HepG2 (cell line): ENCODE measurements at regions not wholly inside any gene's neighbourhood (a gene's known extent, or its start where the extent isn't known, plus 50 kb on each side); places are given as distances from the start of the nearest gene placed in this dataset.

ENCODE experiments used
- ATAC-seq: fragments of 200-7000 bp; cut with Tn5 transposase; 3 replicates; pipeline ENCODE4 v1.9.1; 2020; ENCODE audit warnings: mild to moderate bottlenecking, moderate library complexity
- BruUV-seq: library from RNA; stranded (reverse); fragments of 400-500 nt; replicated peaks from 2 replicates; lab custom pipeline; 2021; lab: Mats Ljungman, UMichigan
- CTCF ChIA-PET: fragments of 300-600 bp; formaldehyde crosslinking; extraction: SDS; loops from one replicate; lab custom pipeline; 2021; ENCODE audit warnings: low total read pairs, inconsistent platforms, low intra/inter-chr PET ratio; lab: Yijun Ruan, JAX
- POLR2A ChIA-PET: fragments of 350-600 bp; sonication (Branson Sonifier 250); formaldehyde crosslinking; loops from one replicate; lab custom pipeline; 2020; ENCODE audit warnings: antibody characterized with exemption, inconsistent platforms; lab: Yijun Ruan, JAX
- DNase-seq: peaks from one replicate; pipeline ENCODE4 v3.0.0-alpha.2; 2015; ENCODE audit warnings: low spot score
- FAIRE-seq: peaks from 3 replicates; lab custom pipeline; 2011; peaks lifted over from hg19 to GRCh38; lab: Jason Lieb, UNC
- H2AFZ ChIP-seq: one replicate; pipeline ENCODE4 v1.6.1; 2011; ENCODE audit warnings: low read length, inconsistent platforms
- H3K27ac ChIP-seq: fragments of 300-600 bp; 3 replicates; pipeline ENCODE4 v1.8.0; 2011; ENCODE audit warnings: mixed run types, mild to moderate bottlenecking, mixed read lengths, low read length, inconsistent platforms; ENCODE audit not compliant: insufficient read depth; ENCODE audit errors: extremely low read length
- H3K27me3 ChIP-seq, 2 experiments: fragments of 200-600 bp in 1 of 2; 2 replicates in 1 of 2; 3 replicates in 1 of 2; pipeline versions ENCODE4 v1.6.0 to v1.8.0; 2011; ENCODE audit warnings: low read length in 2 of 2, mild to moderate bottlenecking in 2 of 2, moderate library complexity in 2 of 2, inconsistent platforms in 1 of 2; ENCODE audit not compliant: insufficient read depth in 2 of 2, control insufficient read depth in 1 of 2
- H3K36me3 ChIP-seq, 2 experiments: fragments of 200-600 bp in 1 of 2; replicated peaks in 1 of 2; 2 replicates in 1 of 2; 3 replicates in 1 of 2; pipeline versions ENCODE4 v1.5.1 to v1.8.0; 2011; ENCODE audit warnings: low read length in 2 of 2, inconsistent platforms in 1 of 2; ENCODE audit not compliant: insufficient read depth in 2 of 2, control insufficient read depth in 1 of 2
- H3K4me1 ChIP-seq: 2 replicates; pipeline ENCODE4 v1.5.1; 2012; ENCODE audit warnings: low read length, inconsistent platforms; ENCODE audit not compliant: insufficient read depth
- H3K4me2 ChIP-seq: 2 replicates; pipeline ENCODE4 v1.6.0; 2011; ENCODE audit warnings: low read depth, low read length, inconsistent platforms
- H3K4me3 ChIP-seq, 3 experiments: fragments of 200-600 bp in 1 of 3; sonication (generic), shearing (Covaris generic) in 1 of 3; replicated peaks in 1 of 3; 2 replicates each; pipeline ENCODE4 v1.5.1; 2011 to 2016; ENCODE audit warnings: low read length in 3 of 3, inconsistent platforms in 2 of 3, low read depth in 2 of 3, mild to moderate bottlenecking in 2 of 3, control low read depth in 1 of 3, mixed read lengths in 1 of 3; ENCODE audit not compliant: insufficient read depth in 1 of 3
- H3K79me2 ChIP-seq: one replicate; pipeline ENCODE4 v1.6.1; 2011; ENCODE audit warnings: low read length, inconsistent platforms; ENCODE audit not compliant: insufficient read depth
- H3K9ac ChIP-seq: 2 replicates; pipeline ENCODE4 v1.6.0; 2011; ENCODE audit warnings: mild to moderate bottlenecking, low read depth, low read length, inconsistent platforms; ENCODE audit not compliant: insufficient read depth
- H3K9me3 ChIP-seq: 2 replicates; pipeline ENCODE4 v1.5.1; 2012; ENCODE audit warnings: mild to moderate bottlenecking, low read length
- H4K20me1 ChIP-seq: 2 replicates; pipeline ENCODE4 v1.6.0; 2011; ENCODE audit warnings: inconsistent platforms, mild to moderate bottlenecking, low read length, moderate library complexity; ENCODE audit not compliant: insufficient read depth
- BCL6 ChIP-seq: IDR thresholded peaks from 2 replicates; pipeline ENCODE4 v1.6.1; 2016; ENCODE audit warnings: missing genetic modification reagents, missing compliant biosample characterization
- FOSL2 ChIP-seq: sonication (generic); formaldehyde crosslinking; IDR thresholded peaks from 2 replicates; pipeline ENCODE4 v1.4.0; 2020; ENCODE audit warnings: missing genetic modification reagents
- FOXA3 ChIP-seq: IDR thresholded peaks from 2 replicates; pipeline ENCODE4 v1.6.1; 2016; ENCODE audit warnings: missing genetic modification reagents, missing compliant biosample characterization
- JARID2 ChIP-seq: sonication (generic); formaldehyde crosslinking; IDR thresholded peaks from 2 replicates; pipeline ENCODE4 v1.8.1; 2023; ENCODE audit warnings: missing genetic modification reagents, inconsistent platforms; ENCODE audit not compliant: insufficient replicate concordance
- JUNB ChIP-seq: sonication (generic); formaldehyde crosslinking; IDR thresholded peaks from 2 replicates; pipeline ENCODE4 v1.8.0; 2022; ENCODE audit warnings: missing genetic modification reagents, mild to moderate bottlenecking, borderline replicate concordance
- NCOA2 ChIP-seq: sonication (generic); formaldehyde crosslinking; IDR thresholded peaks from 2 replicates; pipeline ENCODE4 v1.8.0; 2022; ENCODE audit warnings: inconsistent platforms
- SETDB1 ChIP-seq: sonication (generic); formaldehyde crosslinking; IDR thresholded peaks from 2 replicates; pipeline ENCODE4 v1.5.1; 2020; ENCODE audit warnings: missing genetic modification reagents, mild to moderate bottlenecking, borderline replicate concordance
- THAP11 ChIP-seq: IDR thresholded peaks from 2 replicates; pipeline ENCODE4 v1.6.1; 2016; ENCODE audit warnings: missing biosample characterization, missing genetic modification reagents
- ZBED4 ChIP-seq: sonication (generic); formaldehyde crosslinking; IDR thresholded peaks from 2 replicates; pipeline ENCODE4 v1.4.0; 2020; ENCODE audit warnings: missing genetic modification reagents, borderline replicate concordance
- ZNF83 ChIP-seq: sonication (generic); formaldehyde crosslinking; IDR thresholded peaks from 2 replicates; pipeline ENCODE4 v1.4.0; 2020; ENCODE audit warnings: missing genetic modification reagents, mild to moderate bottlenecking, borderline replicate concordance
- in situ Hi-C: cut with HindIII; loops from 2 replicates; pipeline ENCODE4 v1.10.0; 2017; ENCODE audit warnings: low pct_unique_long_range_greater_than_20kb; ENCODE audit not compliant: extremely low pct_ligation_motif_present
- intact Hi-C: fragments of 100-400 bp; cut with micrococcal nuclease; formaldehyde crosslinking; loops from one replicate; pipeline ENCODE4 v1.10.0; 2022; ENCODE audit not compliant: unreplicated experiment
- TF ChIP-seq, protein P1 (sequence below): sonication (generic); formaldehyde crosslinking; IDR thresholded peaks from 2 replicates; pipeline ENCODE4 v1.4.0; 2020; ENCODE audit warnings: mild to moderate bottlenecking, missing genetic modification reagents
- TF ChIP-seq, protein P2 (sequence below): sonication (generic); formaldehyde crosslinking; IDR thresholded peaks from 2 replicates; pipeline ENCODE4 v1.5.0; 2020; ENCODE audit warnings: missing genetic modification reagents

DNA sequence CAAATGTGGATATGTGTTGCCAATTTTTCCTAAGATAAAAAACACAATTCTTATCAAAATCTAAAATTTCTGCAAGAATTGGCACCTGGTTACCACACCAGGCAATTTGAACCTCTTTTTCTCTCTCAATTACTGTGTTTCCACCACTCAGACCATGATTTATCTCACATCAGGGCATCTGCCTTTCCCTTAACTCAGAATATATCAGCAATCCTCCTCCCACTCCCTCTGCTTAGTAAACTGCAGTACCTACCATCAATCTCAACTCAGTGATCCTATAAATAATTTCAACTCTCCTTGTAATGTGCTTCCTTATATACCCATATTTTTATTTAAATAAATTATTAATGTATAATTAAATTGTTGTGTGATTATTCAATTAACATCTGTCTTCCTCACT is 212.3 kb upstream of the PCDH15 start:
- Histone ChIP-seq H3K9me3 (no peaks in the 10 kb centered on the region), H3K36me3 (no peaks in the 10 kb centered on the region), H3K9ac (no peak overlapping the region), H3K4me1 (no peaks in the 10 kb centered on the region), H2AFZ (no peak overlapping the region), H3K4me3 (no peak overlapping the region), H3K27me3 (no peaks in the 10 kb centered on the region), H3K79me2 (no peaks in the 10 kb centered on the region), H3K27ac (no peak overlapping the region), H3K4me2 (no peak overlapping the region), H4K20me1 (no peaks in the 10 kb centered on the region)
- ATAC-seq = no peak
- ChIA-PET POLR2A (no interaction called here), CTCF (no interaction called here)
- BruUV-seq = no TSS peak
- in situ Hi-C loops = no loop called here
- intact Hi-C loops = no loop called here
- DNase-seq = no peak
- FAIRE-seq = no peak
- no peak for TF ChIP-seq NCOA2 (CRISPR knock-in tag)
- TF ChIP-seq SETDB1 (CRISPR knock-in tag) = no peak
- TF ChIP-seq JUNB = no peak
- no peak for TF ChIP-seq JARID2
- TF ChIP-seq FOXA3 (CRISPR knock-in tag) = no peak
- TF ChIP-seq ZNF83 = no peak
- TF ChIP-seq BCL6 (CRISPR knock-in tag) = no peak
- TF ChIP-seq, protein P1, sequence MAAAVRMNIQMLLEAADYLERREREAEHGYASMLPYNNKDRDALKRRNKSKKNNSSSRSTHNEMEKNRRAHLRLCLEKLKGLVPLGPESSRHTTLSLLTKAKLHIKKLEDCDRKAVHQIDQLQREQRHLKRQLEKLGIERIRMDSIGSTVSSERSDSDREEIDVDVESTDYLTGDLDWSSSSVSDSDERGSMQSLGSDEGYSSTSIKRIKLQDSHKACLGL (CRISPR knock-in tag) = no peak
- TF ChIP-seq, protein P2, sequence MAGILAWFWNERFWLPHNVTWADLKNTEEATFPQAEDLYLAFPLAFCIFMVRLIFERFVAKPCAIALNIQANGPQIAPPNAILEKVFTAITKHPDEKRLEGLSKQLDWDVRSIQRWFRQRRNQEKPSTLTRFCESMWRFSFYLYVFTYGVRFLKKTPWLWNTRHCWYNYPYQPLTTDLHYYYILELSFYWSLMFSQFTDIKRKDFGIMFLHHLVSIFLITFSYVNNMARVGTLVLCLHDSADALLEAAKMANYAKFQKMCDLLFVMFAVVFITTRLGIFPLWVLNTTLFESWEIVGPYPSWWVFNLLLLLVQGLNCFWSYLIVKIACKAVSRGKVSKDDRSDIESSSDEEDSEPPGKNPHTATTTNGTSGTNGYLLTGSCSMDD (CRISPR knock-in tag) = no peak
- no peak for TF ChIP-seq ZBED4 (CRISPR knock-in tag)
- TF ChIP-seq FOSL2 (CRISPR knock-in tag) = no peak
- no peak for TF ChIP-seq THAP11 (CRISPR knock-in tag)
